Ascending aorta (tissue), 2 donors: ENCODE measurements at regions not wholly inside any gene's neighbourhood (a gene's known extent, or its start where the extent isn't known, plus 50 kb on each side); places are given as distances from the start of the nearest gene placed in this dataset.

Source experiments
- DNase-seq, 2 donors: peaks; one replicate each; pipeline ENCODE4 v3.0.0-alpha.2; 2019; ENCODE audit warnings: low spot score in 2 of 2
- H3K27ac ChIP-seq, 2 donors: fragments of 200-600 bp; sonication (generic); one replicate each; pipeline ENCODE4 v1.5.1; 2016 to 2017; ENCODE audit warnings: mild to moderate bottlenecking in 1 of 2
- H3K27me3 ChIP-seq: fragments of 200-600 bp; sonication (generic); one replicate; pipeline ENCODE4 v1.5.1; 2017
- H3K36me3 ChIP-seq, 2 donors: fragments of 200-600 bp; sonication (generic); one replicate each; pipeline ENCODE4 v1.5.1; 2016
- H3K4me1 ChIP-seq, 2 donors: fragments of 200-600 bp; sonication (generic); one replicate each; pipeline ENCODE4 v1.5.1; 2016 to 2017; ENCODE audit warnings: mild to moderate bottlenecking in 1 of 2
- H3K4me3 ChIP-seq, 2 donors: fragments of 200-600 bp; sonication (generic); one replicate each; pipeline ENCODE4 v1.5.1; 2016 to 2017; ENCODE audit warnings: mild to moderate bottlenecking in 1 of 2
- H3K9me3 ChIP-seq, 2 donors: fragments of 200-600 bp; sonication (generic); one replicate each; pipeline ENCODE4 v1.5.1; 2016
- intact Hi-C: fragments of 100-400 bp; cut with DNase I; formaldehyde crosslinking; loops from one replicate; pipeline ENCODE4 v1.15.1; 2023
- TF ChIP-seq, protein P1 (sequence below), 3 experiments: fragments of 200-600 bp in 2 of 3; fragments of 450-650 bp in 1 of 3; sonication (generic) in 2 of 3; IDR thresholded peaks; one replicate each; pipeline ENCODE4 v1.5.1; 2016 to 2019; ENCODE audit warnings: antibody characterized with exemption in 3 of 3, mild to moderate bottlenecking in 1 of 3, moderate library complexity in 1 of 3

DNA sequence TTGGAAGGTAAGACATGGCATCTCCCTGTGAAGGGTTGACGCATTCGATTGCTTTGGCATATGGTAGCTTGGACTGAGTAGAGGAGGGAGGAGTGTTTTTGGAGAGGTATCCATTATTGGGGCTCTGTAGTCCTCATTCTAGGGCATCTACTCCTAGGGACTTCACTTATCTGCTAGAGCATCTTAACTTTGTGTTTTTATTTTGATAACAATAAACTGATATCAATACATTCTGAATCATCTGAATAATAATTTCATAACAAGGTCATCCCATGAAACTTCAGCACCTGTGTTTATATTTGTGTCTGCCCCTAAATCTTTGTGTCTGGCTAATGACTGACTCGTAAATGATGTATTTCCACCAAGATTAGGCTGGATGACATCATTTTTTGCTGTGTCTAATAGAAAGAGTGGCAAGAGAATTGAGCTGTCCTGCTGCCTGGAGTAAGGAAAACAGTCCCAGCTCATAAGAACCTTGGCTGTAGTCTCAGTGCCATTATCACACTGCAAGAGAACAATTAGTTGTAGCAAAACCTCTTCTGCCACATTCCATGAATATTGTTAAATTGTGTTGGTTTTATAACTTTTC lies 288.5 kb downstream of the PRL start:
- TF ChIP-seq, protein P1, sequence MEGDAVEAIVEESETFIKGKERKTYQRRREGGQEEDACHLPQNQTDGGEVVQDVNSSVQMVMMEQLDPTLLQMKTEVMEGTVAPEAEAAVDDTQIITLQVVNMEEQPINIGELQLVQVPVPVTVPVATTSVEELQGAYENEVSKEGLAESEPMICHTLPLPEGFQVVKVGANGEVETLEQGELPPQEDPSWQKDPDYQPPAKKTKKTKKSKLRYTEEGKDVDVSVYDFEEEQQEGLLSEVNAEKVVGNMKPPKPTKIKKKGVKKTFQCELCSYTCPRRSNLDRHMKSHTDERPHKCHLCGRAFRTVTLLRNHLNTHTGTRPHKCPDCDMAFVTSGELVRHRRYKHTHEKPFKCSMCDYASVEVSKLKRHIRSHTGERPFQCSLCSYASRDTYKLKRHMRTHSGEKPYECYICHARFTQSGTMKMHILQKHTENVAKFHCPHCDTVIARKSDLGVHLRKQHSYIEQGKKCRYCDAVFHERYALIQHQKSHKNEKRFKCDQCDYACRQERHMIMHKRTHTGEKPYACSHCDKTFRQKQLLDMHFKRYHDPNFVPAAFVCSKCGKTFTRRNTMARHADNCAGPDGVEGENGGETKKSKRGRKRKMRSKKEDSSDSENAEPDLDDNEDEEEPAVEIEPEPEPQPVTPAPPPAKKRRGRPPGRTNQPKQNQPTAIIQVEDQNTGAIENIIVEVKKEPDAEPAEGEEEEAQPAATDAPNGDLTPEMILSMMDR (IDR thresholded peaks at IDR 0.05) = no peak
- H3K9me3 ChIP-seq = no peaks in the 10 kb centered on the region
- intact Hi-C loops = no loop called here
- no peak for DNase-seq
- no peak overlapping the region for H3K4me3 ChIP-seq
- H3K27me3 ChIP-seq = no peaks in the 10 kb centered on the region
- no peaks in the 10 kb centered on the region for H3K4me1 ChIP-seq
- no peak overlapping the region for H3K27ac ChIP-seq
- no peaks in the 10 kb centered on the region for H3K36me3 ChIP-seq

DNA sequence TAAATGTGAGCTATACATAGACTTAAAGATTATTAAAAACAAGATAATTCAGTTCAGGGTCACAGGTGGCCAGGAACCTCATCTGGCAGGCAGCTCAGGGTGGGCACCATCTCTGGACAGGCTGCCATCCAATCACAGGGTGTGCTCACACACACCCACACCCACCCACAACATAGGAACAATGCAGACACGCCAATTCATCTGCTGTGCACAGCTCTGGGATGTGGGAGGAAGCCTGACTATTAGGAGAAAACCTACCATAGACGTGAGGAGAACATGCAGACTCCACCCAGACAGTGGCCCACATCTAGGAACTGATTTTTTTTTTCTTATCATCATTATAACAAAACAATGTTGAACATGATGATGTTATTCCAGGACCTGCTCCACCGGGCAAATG lies 286.7 kb downstream of the PRL start:
- Histone ChIP-seq H3K4me1 (no peaks in the 10 kb centered on the region), H3K27ac (no peak overlapping the region), H3K27me3 (no peaks in the 10 kb centered on the region), H3K4me3 (no peak overlapping the region), H3K36me3 (no peaks in the 10 kb centered on the region), H3K9me3 (no peaks in the 10 kb centered on the region)
- TF ChIP-seq, protein P1 (IDR thresholded peaks at IDR 0.05) = no peak
- intact Hi-C loops = no loop called here
- DNase-seq = no peak

DNA sequence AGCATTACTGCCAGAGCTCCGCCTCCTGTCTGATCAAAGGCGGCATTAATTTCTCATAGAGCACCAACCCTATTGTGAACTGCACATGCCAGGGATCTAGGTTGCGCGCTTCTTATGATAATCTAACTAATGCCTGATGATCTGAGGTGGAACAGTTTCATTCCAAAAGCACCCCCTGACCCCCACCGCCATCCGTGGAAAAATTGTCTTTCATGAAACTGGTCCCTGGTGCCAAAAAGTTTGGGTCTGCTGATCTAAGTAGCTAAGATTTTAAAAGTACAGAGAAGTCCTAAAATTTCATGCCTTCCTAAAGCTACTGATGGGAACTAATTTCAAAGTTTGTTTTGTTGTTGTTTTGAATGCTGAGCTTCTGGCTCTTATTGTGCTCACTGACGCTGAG lies 281.6 kb downstream of the PRL start:
- no peaks in the 10 kb centered on the region for H3K36me3 ChIP-seq
- no peaks in the 10 kb centered on the region for H3K9me3 ChIP-seq
- TF ChIP-seq, protein P1 (IDR thresholded peaks at IDR 0.05) = no peak
- no peak overlapping the region for H3K27ac ChIP-seq
- no peaks in the 10 kb centered on the region for H3K27me3 ChIP-seq
- H3K4me1 ChIP-seq = no peaks in the 10 kb centered on the region
- H3K4me3 ChIP-seq = no peak overlapping the region
- no peak for DNase-seq
- intact Hi-C loops = no loop called here

DNA sequence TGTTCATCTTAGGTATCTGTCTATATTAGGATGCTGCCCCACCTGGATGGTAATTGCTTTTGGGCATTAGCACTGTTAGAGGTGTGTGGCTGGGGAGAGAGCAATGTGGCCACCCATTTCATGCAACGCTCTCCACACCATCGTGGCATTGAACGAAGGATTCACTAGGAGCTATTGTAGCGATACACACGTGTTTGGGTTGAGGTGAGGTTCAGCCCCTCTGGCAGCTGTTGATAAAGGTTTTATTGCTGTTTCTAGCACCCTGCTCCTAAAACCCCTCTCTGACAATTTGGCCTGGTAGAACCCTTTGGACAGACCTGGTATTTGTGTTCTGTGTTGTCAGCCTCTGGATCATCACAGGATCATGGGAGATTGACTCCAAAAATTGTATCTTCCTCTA lies 280.9 kb downstream of the PRL start:
- Histone ChIP-seq H3K36me3 (peaks cover 0 to 1% of the 10 kb centered on the region in 2 donors), H3K4me3 (no peak overlapping the region), H3K9me3 (no peaks in the 10 kb centered on the region), H3K27ac (no peak overlapping the region), H3K4me1 (no peaks in the 10 kb centered on the region), H3K27me3 (no peaks in the 10 kb centered on the region)
- TF ChIP-seq, protein P1 (IDR thresholded peaks at IDR 0.05) = no peak
- intact Hi-C loops = no loop called here
- no peak for DNase-seq

DNA sequence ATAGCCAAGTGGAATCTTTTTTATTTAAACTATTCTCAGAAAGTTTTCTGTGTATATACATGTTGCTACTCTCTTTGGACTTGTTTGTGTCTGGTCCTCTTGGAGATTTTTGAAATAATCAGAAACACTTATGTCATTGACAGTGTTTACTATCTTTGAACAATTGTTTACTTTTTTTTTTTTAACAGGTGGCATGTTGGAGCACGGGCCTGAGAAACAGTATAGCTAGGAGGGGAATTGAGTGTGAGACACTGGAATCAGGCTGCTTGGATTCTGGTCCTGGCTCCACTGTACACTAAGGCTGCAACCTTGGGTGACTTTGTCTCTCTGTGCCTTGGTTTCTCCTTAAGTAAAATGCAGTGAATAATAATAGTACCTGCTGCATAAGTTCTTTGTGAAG lies 279.6 kb downstream of the PRL start:
- no peak overlapping the region for H3K27ac ChIP-seq
- TF ChIP-seq, protein P1 (IDR thresholded peaks at IDR 0.05) = no peak
- H3K36me3 ChIP-seq = peaks cover 2 to 15% of the 10 kb centered on the region in 2 donors
- intact Hi-C loops = no loop called here
- no peaks in the 10 kb centered on the region for H3K4me1 ChIP-seq
- H3K27me3 ChIP-seq = no peaks in the 10 kb centered on the region
- H3K9me3 ChIP-seq = peaks cover 0 to 6% of the 10 kb centered on the region in 2 donors
- no peak overlapping the region for H3K4me3 ChIP-seq
- no peak for DNase-seq

DNA sequence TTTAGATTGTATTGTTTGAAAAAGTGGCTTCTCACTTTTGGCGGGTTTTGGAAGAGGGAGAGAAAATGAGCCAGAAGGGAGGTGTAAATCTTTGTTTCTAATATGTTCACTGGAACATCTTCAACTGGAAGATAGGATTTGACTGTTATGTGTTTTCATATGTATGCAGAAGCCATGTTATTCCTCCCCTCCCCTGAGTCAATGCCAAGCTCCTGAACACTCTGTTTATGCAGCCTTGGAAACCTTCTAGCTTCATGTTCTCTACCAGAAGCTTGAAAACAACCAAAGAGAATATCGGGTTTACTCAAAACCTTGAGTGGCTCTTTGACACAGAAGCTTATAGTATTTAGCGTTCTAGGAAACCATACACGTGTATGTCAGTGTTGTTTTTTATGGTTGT lies 279.1 kb downstream of the PRL start:
- DNase-seq = no peak
- Histone ChIP-seq H3K36me3 (peaks cover 6 to 16% of the 10 kb centered on the region in 2 donors), H3K4me3 (no peak overlapping the region), H3K27me3 (no peaks in the 10 kb centered on the region), H3K9me3 (peaks cover 0 to 6% of the 10 kb centered on the region in 2 donors), H3K4me1 (no peaks in the 10 kb centered on the region), H3K27ac (no peak overlapping the region)
- TF ChIP-seq, protein P1 (IDR thresholded peaks at IDR 0.05) = no peak
- intact Hi-C loops = no loop called here
